Ovary (tissue), 3 donors: ENCODE measurements at regions not wholly inside any gene's neighbourhood (a gene's known extent, or its start where the extent isn't known, plus 50 kb on each side); places are given as distances from the start of the nearest gene placed in this dataset.

ENCODE experiments used
- POLR2A ChIP-seq: fragments of 450-650 bp; IDR thresholded peaks from one replicate; pipeline ENCODE4 v1.6.1; 2017; ENCODE audit warnings: antibody characterized with exemption, mild to moderate bottlenecking, moderate library complexity
- TF ChIP-seq, protein P1 (sequence below), 3 donors: fragments of 450-650 bp in 2 of 3; fragments of 200-600 bp in 1 of 3; IDR thresholded peaks; one replicate each; pipeline versions ENCODE4 v1.5.1 to v1.8.0; 2016 to 2022; ENCODE audit warnings: antibody characterized with exemption in 3 of 3, mild to moderate bottlenecking in 1 of 3
- donor health status: DM: no; HTN: no; CAD: no.

GRCh38 chr5:56359809-56360685 lies 126.9 kb upstream of the ANKRD55 start:
- no peak for TF ChIP-seq POLR2A
- TF ChIP-seq, protein P1, sequence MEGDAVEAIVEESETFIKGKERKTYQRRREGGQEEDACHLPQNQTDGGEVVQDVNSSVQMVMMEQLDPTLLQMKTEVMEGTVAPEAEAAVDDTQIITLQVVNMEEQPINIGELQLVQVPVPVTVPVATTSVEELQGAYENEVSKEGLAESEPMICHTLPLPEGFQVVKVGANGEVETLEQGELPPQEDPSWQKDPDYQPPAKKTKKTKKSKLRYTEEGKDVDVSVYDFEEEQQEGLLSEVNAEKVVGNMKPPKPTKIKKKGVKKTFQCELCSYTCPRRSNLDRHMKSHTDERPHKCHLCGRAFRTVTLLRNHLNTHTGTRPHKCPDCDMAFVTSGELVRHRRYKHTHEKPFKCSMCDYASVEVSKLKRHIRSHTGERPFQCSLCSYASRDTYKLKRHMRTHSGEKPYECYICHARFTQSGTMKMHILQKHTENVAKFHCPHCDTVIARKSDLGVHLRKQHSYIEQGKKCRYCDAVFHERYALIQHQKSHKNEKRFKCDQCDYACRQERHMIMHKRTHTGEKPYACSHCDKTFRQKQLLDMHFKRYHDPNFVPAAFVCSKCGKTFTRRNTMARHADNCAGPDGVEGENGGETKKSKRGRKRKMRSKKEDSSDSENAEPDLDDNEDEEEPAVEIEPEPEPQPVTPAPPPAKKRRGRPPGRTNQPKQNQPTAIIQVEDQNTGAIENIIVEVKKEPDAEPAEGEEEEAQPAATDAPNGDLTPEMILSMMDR (IDR thresholded peaks at IDR 0.05), result no peak
